ENCODE measurements at regions not wholly inside any gene's neighbourhood (a gene's known extent, or its start where the extent isn't known, plus 50 kb on each side); places are given as distances from the start of the nearest gene placed in this dataset.

GRCh38 chr3:3619815-3620214 is 179.4 kb upstream of the LRRN1 start:
- Histone ChIP-seq H2AFZ (ENCODE audit: insufficient read depth, low read depth, low read length, poor library complexity, severe bottlenecking) (no peak overlapping the region), H3K36me3 (replicated peaks in 1 of 2; ENCODE audit: control insufficient read depth in 1 of 2, insufficient read depth in 2 of 2, low read length in 2 of 2) (no peaks in the 10 kb centered on the region), H3K4me2 (replicated peaks; ENCODE audit: extremely low read depth, low read length, poor library complexity, severe bottlenecking) (no peak overlapping the region), H4K20me1 (ENCODE audit: insufficient read depth, low read length) (no peaks in the 10 kb centered on the region), H3K9ac (ENCODE audit: insufficient read depth, low read length, poor library complexity, severe bottlenecking) (no peak overlapping the region), H3K4me1 (ENCODE audit: control insufficient read depth in 1 of 2, insufficient read depth in 2 of 2, low read length in 2 of 2) (no peaks in the 10 kb centered on the region), H3K9me3 (replicated peaks in 1 of 2; ENCODE audit: control insufficient read depth in 1 of 2, insufficient read depth in 1 of 2, low read length in 2 of 2) (peaks cover 0 to 15% of the 10 kb centered on the region in 2 donors), H3K27ac (ENCODE audit: low read depth in 1 of 2, low read length in 2 of 2) (no peak overlapping the region), H3K4me3 (replicated peaks in 1 of 3; ENCODE audit: low read depth in 2 of 3, low read length in 3 of 3) (no peak overlapping the region), H3K79me2 (ENCODE audit: insufficient read depth, low read length) (no peaks in the 10 kb centered on the region), H3K27me3 (ENCODE audit: control insufficient read depth in 2 of 2, insufficient read depth in 2 of 2, low read length in 2 of 2) (peaks cover 41 to 48% of the 10 kb centered on the region in 2 donors)
- Mint-ChIP-seq H3K4me1 (peaks cover 3% of the 10 kb centered on the region), H3K36me3 (no peaks in the 10 kb centered on the region), H3K9me3 (peaks cover 11 to 22% (median 12%) of the 10 kb centered on the region in 7 donors), H3K4me3 (peak overlapping the region in 1 of 2 donors; percentile 28), H3K27me3 (ENCODE audit: low read depth in 3 of 3) (peaks cover 33 to 52% (median 36%) of the 10 kb centered on the region in 3 donors), H3K27ac (no peak overlapping the region)
- no CpG with 5 or more reads among the region's 1 CpG for WGBS (ENCODE audit: insufficient coverage)
- no peak for DNase-seq
- intact Hi-C loops (cut with micrococcal nuclease): no loop called here
- no peak for TF ChIP-seq CTCF (IDR thresholded peaks at IDR 0.05)

- Histone ChIP-seq H3K9me3 (replicated peaks in 1 of 2; ENCODE audit: control insufficient read depth in 1 of 2, insufficient read depth in 1 of 2, low read length in 2 of 2) (peaks cover 0 to 15% of the 10 kb centered on the region in 2 donors), H3K4me2 (replicated peaks; ENCODE audit: extremely low read depth, low read length, poor library complexity, severe bottlenecking) (no peak overlapping the region), H3K27ac (ENCODE audit: low read depth in 1 of 2, low read length in 2 of 2) (no peak overlapping the region), H3K9ac (ENCODE audit: insufficient read depth, low read length, poor library complexity, severe bottlenecking) (no peak overlapping the region), H3K27me3 (ENCODE audit: control insufficient read depth in 2 of 2, insufficient read depth in 2 of 2, low read length in 2 of 2) (peaks cover 42 to 46% of the 10 kb centered on the region in 2 donors), H2AFZ (ENCODE audit: insufficient read depth, low read depth, low read length, poor library complexity, severe bottlenecking) (no peak overlapping the region), H3K4me3 (replicated peaks in 1 of 3; ENCODE audit: low read depth in 2 of 3, low read length in 3 of 3) (no peak overlapping the region), H4K20me1 (ENCODE audit: insufficient read depth, low read length) (no peaks in the 10 kb centered on the region), H3K36me3 (replicated peaks in 1 of 2; ENCODE audit: control insufficient read depth in 1 of 2, insufficient read depth in 2 of 2, low read length in 2 of 2) (no peaks in the 10 kb centered on the region), H3K4me1 (ENCODE audit: control insufficient read depth in 1 of 2, insufficient read depth in 2 of 2, low read length in 2 of 2) (no peaks in the 10 kb centered on the region), H3K79me2 (ENCODE audit: insufficient read depth, low read length) (no peaks in the 10 kb centered on the region)
- no peak overlapping the region for H3K27ac Mint-ChIP-seq
- TF ChIP-seq CTCF (IDR thresholded peaks at IDR 0.05): no peak
- no peaks in the 10 kb centered on the region for H3K36me3 Mint-ChIP-seq
- H3K9me3 Mint-ChIP-seq: peaks cover 9 to 22% (median 12%) of the 10 kb centered on the region in 7 donors
- peaks cover 3% of the 10 kb centered on the region for H3K4me1 Mint-ChIP-seq
- WGBS (ENCODE audit: insufficient coverage): no CpG with 5 or more reads among the region's 1 CpG
- no peak overlapping the region for H3K4me3 Mint-ChIP-seq
- intact Hi-C loops (cut with micrococcal nuclease): no loop called here
- no peak for DNase-seq
- peaks cover 31 to 50% (median 42%) of the 10 kb centered on the region in 3 donors for H3K27me3 Mint-ChIP-seq (ENCODE audit: low read depth in 3 of 3)
Observed at GRCh38 chr3:3618623-3619022, 180.6 kb upstream of the LRRN1 start.
